ENCODE measurements at regions not wholly inside any gene's neighbourhood (a gene's known extent, or its start where the extent isn't known, plus 50 kb on each side); places are given as distances from the start of the nearest gene placed in this dataset.
"Not testable (repeated sequence)": the region's sequence is repeated elsewhere in the genome, so short reads cannot be mapped to it uniquely, and the experiment has no call there.

DNA sequence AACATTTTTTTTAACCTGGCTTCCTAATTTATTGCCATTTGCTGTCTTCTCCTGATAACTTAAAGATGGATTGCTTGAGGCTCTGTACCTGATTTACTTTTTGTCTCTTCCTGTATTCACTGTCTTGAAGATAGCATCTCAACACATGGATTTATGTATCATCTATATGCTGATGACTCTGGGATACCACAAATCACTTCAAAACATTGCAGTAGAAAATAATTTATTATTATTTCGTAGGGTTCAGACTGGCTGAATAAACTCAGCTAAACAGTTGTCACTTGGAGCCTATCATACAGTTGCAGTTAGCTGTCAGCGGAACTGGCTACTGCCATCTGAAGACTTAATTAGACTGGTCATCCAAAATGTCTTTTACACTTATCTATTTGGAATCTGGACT, 1025.2 kb upstream of the CDH18 start:
- Histone ChIP-seq H3K9me3 (no peaks in the 10 kb centered on the region), H3K4me1 (no peaks in the 10 kb centered on the region), H3K27me3 (no peaks in the 10 kb centered on the region), H3K36me3 (no peaks in the 10 kb centered on the region), H3K27ac (no peak overlapping the region), H3K4me3 (no peak overlapping the region)
- ATAC-seq: no peak
- TF ChIP-seq, protein P1, sequence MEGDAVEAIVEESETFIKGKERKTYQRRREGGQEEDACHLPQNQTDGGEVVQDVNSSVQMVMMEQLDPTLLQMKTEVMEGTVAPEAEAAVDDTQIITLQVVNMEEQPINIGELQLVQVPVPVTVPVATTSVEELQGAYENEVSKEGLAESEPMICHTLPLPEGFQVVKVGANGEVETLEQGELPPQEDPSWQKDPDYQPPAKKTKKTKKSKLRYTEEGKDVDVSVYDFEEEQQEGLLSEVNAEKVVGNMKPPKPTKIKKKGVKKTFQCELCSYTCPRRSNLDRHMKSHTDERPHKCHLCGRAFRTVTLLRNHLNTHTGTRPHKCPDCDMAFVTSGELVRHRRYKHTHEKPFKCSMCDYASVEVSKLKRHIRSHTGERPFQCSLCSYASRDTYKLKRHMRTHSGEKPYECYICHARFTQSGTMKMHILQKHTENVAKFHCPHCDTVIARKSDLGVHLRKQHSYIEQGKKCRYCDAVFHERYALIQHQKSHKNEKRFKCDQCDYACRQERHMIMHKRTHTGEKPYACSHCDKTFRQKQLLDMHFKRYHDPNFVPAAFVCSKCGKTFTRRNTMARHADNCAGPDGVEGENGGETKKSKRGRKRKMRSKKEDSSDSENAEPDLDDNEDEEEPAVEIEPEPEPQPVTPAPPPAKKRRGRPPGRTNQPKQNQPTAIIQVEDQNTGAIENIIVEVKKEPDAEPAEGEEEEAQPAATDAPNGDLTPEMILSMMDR (IDR thresholded peaks at IDR 0.05): no peak
- TF ChIP-seq POLR2A (IDR thresholded peaks at IDR 0.05) (no peak), EP300 (IDR thresholded peaks at IDR 0.05) (no peak), POLR2AphosphoS5 (IDR thresholded peaks at IDR 0.05) (no peak)
- 50% methylated on average over 2 of the region's 2 CpGs for WGBS, 2 donors (ENCODE audit: low coverage in 1 of 2)

DNA sequence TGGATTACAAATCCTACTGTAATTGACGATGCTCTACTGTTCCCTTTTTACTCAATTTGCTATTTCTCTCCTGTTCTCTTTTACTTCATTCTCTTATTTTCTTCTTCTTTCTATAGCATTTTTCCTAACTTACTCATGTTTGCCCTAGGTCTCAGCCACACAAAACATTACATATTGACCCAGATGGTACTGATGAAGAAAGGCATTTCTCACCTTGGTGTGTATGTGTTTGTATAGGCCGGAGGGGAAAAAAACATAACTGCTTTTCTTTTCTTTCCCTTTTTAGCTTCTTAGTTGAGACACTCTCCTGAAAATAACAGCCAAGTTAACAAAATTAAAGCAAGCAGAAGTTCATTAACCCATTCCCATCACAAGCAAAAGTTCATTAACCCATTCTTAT, 1019.8 kb upstream of the CDH18 start:
- TF ChIP-seq POLR2A (IDR thresholded peaks at IDR 0.05) (no peak), EP300 (IDR thresholded peaks at IDR 0.05) (no peak), POLR2AphosphoS5 (IDR thresholded peaks at IDR 0.05) (no peak)
- TF ChIP-seq, protein P1 (IDR thresholded peaks at IDR 0.05): no peak
- ATAC-seq: no peak
- no peaks in the 10 kb centered on the region for H3K9me3 ChIP-seq

DNA sequence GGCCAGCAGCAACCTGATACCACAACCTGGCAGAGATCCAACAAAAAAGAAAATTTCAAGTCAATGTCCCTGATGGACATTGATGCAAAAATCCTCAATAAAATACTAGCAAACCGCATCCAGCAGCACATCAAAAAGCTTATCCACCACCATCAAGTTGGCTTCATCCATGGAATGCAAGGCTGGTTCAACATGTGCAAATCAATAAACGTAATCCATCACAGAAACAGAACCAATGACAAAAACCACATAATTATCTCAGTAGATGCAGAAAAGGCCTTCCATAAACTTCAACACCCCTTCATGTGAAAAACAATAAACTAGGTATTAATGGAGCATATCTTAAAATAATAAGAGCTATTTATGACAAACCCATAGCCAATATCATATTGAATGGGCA, 1000.9 kb upstream of the CDH18 start:
- not testable (repeated sequence) for H3K27me3 ChIP-seq, H3K4me3 ChIP-seq, ATAC-seq, H3K36me3 ChIP-seq, H3K4me1 ChIP-seq, H3K27ac ChIP-seq, H3K9me3 ChIP-seq
- WGBS, 2 donors (ENCODE audit: low coverage in 1 of 2): 58 to 70% methylated on average over 2 of the region's 2 CpGs

More for the DNA sequence above, 1019.8 kb upstream of the CDH18 start:
- Histone ChIP-seq H3K27me3 (no peaks in the 10 kb centered on the region), H3K4me1 (no peaks in the 10 kb centered on the region), H3K27ac (no peak overlapping the region), H3K4me3 (no peak overlapping the region), H3K36me3 (no peaks in the 10 kb centered on the region)
- WGBS, 2 donors (ENCODE audit: low coverage in 1 of 2): 63 to 66% methylated on average over 2 of the region's 2 CpGs

DNA sequence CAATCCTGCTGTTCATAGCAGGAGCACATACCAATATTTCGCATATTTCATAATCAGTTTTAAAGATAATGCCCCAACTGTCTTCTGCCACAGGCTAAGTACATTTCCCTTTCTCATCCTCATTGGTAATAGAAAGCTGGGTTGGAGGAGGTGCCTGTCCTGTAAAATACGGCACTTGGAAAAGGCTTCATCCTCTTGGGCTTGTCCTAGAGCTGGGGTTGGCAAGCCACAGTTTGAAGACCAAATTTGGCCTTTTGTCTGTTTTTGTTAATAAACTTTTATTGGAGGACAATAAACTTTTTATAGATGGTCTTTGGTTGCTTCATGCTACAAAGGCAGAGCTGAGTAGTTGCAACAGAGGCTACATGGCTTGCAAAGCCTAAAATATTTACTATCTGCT, 997.8 kb upstream of the CDH18 start:
- no peaks in the 10 kb centered on the region for H3K9me3 ChIP-seq
- WGBS, 2 donors (ENCODE audit: low coverage in 1 of 2): 80 to 89% methylated on average over 2 of the region's 2 CpGs

DNA sequence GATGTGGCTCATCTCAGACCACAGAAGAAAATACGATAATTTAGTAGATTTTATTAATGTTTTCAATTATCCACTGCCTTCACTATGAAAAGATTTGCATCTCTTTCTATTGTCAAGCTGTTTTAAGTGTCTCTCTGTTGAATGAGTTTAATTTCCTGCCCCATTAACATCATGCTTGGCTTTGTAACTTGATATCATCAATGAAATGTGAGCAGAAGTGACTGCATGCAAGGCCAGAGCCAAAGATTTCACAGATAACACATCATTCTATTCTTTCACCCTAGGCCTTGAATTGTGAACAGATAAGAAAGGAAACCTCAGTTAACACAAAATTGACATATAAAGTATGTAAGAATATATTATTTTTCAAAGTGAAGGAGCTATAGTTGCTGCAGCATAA, 986.4 kb upstream of the CDH18 start:
- no peak for TF ChIP-seq EP300 (IDR thresholded peaks at IDR 0.05)
- TF ChIP-seq, protein P1 (IDR thresholded peaks at IDR 0.05): no peak
- no peak for TF ChIP-seq POLR2AphosphoS5 (IDR thresholded peaks at IDR 0.05)
- no peak for TF ChIP-seq POLR2A (IDR thresholded peaks at IDR 0.05)
- H3K27me3 ChIP-seq: no peaks in the 10 kb centered on the region
- 72 to 75% methylated on average over 1 of the region's 1 CpG for WGBS, 2 donors (ENCODE audit: low coverage in 1 of 2)

More for the DNA sequence above, 997.8 kb upstream of the CDH18 start:
- no peak overlapping the region for H3K4me3 ChIP-seq
- no peaks in the 10 kb centered on the region for H3K36me3 ChIP-seq
- H3K4me1 ChIP-seq: no peaks in the 10 kb centered on the region
- TF ChIP-seq POLR2AphosphoS5 (IDR thresholded peaks at IDR 0.05): no peak
- no peak for TF ChIP-seq POLR2A (IDR thresholded peaks at IDR 0.05)
- TF ChIP-seq, protein P1 (IDR thresholded peaks at IDR 0.05): no peak
- TF ChIP-seq EP300 (IDR thresholded peaks at IDR 0.05): no peak
- no peak overlapping the region for H3K27ac ChIP-seq
- ATAC-seq: no peak
- H3K27me3 ChIP-seq: no peaks in the 10 kb centered on the region

More for the DNA sequence above, 986.4 kb upstream of the CDH18 start:
- no peaks in the 10 kb centered on the region for H3K9me3 ChIP-seq
- no peaks in the 10 kb centered on the region for H3K4me1 ChIP-seq
- H3K36me3 ChIP-seq: no peaks in the 10 kb centered on the region
- no peak for ATAC-seq
- no peak overlapping the region for H3K27ac ChIP-seq
- H3K4me3 ChIP-seq: no peak overlapping the region
